ENCODE measurements at regions not wholly inside any gene's neighbourhood (a gene's known extent, or its start where the extent isn't known, plus 50 kb on each side); places are given as distances from the start of the nearest gene placed in this dataset.

DNA sequence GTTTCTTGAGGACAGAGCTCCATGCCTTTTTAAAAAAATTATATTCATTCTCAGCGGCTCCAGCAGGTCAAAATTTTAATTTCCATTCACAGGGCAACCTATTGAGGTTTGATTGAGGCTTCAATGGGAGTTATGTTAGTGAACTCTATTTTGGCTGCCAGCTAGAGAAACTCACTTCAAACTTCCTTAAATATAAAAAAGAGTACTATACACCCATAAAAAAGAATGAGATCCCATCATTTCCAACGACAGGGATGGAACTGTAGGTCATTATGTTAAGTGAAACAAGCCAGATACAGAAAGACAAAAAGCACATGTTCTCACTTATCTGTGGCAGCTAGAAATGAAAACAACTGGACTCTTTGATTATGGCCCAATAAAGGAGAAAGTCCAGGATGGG, 176.8 kb upstream of the IL12B start:
- TF ChIP-seq, protein P1, sequence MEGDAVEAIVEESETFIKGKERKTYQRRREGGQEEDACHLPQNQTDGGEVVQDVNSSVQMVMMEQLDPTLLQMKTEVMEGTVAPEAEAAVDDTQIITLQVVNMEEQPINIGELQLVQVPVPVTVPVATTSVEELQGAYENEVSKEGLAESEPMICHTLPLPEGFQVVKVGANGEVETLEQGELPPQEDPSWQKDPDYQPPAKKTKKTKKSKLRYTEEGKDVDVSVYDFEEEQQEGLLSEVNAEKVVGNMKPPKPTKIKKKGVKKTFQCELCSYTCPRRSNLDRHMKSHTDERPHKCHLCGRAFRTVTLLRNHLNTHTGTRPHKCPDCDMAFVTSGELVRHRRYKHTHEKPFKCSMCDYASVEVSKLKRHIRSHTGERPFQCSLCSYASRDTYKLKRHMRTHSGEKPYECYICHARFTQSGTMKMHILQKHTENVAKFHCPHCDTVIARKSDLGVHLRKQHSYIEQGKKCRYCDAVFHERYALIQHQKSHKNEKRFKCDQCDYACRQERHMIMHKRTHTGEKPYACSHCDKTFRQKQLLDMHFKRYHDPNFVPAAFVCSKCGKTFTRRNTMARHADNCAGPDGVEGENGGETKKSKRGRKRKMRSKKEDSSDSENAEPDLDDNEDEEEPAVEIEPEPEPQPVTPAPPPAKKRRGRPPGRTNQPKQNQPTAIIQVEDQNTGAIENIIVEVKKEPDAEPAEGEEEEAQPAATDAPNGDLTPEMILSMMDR (IDR thresholded peaks at IDR 0.05), result no peak
- TF ChIP-seq POLR2AphosphoS5 (IDR thresholded peaks at IDR 0.05), result no peak
- TF ChIP-seq EP300 (IDR thresholded peaks at IDR 0.05), result no peak
- TF ChIP-seq POLR2A (IDR thresholded peaks at IDR 0.05), result no peak

All from gastroesophageal sphincter (tissue), 3 donors.